GM21390 (cell line): ENCODE measurements at regions not wholly inside any gene's neighbourhood (a gene's known extent, or its start where the extent isn't known, plus 50 kb on each side); places are given as distances from the start of the nearest gene placed in this dataset.
"Not testable (repeated sequence)": the region's sequence is repeated elsewhere in the genome, so short reads cannot be mapped to it uniquely, and the experiment has no call there.

Experiments used
- ATAC-seq: cut with Tn5 transposase; IDR thresholded peaks from one replicate; pipeline ENCODE4 v1.9.1; 2021; ENCODE audit not compliant: unreplicated experiment

DNA sequence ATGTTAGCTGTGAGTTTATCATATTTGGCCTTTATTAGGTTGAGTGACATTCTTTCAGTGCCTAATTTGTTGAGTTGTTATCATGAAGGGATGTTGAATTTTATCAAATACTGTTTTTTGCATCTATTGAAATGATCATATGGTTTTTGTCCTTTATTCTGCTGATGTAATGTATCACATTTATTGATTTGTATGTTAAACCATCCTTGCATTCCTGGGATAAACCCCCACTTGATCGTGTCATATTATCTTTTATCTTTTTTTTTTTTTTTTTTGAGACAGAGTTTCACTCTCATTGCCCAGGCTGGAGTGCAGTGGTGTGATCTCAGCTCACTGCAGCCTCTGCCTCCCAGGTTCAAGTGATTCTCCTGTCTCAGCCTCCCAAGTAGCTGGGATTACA lies 51.9 kb upstream of the MFGE8 start:
- ATAC-seq: not testable (repeated sequence)

DNA sequence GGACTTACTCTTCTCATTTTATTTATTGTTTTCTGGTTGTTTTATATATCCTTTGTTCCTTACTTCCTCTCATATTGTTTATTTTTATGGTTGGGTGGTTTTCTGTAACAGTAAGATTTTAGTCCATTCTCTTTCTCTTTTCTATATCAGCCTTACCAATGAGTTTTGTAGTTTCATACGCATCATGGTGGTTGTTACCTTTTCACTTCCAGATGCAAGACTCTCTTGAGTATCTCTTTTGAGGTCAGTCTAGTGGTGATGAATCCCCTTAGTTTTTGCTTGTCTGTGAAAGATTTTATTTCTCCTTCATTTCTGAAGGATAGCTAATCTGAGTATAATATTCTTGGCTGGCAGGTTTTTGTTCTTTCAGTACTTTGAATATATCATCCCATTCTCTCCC lies 57.1 kb upstream of the MFGE8 start:
- ATAC-seq: no peak

DNA sequence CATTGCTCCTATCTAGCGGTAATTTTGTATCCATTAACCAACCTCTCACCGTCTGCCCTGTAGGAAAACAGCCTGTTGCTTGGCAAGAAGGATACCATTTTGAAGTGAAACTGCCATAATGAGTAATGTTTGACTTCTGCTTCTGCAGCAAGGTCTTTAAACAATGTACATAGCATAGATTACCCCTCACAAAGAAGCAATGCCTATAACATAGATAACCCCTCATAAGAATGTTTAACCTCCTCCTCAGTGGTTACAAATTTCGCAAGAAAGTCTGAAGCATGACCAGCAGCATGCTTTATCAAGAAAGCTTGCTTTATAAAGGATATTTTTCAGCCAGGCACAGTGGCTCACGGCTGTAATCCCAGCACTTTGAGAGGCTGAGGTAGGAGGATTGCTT lies 61.2 kb upstream of the MFGE8 start:
- no peak for ATAC-seq

DNA sequence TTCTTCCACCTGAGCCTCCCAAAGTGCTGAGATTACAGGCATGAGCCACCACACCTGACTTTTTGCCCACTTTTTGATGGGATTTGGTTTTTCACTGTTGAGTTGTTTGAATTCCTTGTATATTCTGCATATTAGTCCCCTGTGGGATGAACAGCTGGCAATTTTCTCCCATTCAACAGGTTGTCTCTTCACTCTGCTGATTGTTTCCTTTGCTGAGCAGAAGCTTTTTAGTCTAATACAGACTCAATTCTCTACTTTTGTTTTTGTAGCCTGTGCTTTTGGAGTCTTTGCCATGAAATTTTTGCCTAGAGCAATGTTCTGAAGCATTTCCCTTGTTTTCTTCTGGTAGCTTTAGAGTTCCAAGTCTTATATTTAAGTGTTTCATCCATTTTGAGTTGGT lies 62.7 kb upstream of the MFGE8 start:
- ATAC-seq: no peak

DNA sequence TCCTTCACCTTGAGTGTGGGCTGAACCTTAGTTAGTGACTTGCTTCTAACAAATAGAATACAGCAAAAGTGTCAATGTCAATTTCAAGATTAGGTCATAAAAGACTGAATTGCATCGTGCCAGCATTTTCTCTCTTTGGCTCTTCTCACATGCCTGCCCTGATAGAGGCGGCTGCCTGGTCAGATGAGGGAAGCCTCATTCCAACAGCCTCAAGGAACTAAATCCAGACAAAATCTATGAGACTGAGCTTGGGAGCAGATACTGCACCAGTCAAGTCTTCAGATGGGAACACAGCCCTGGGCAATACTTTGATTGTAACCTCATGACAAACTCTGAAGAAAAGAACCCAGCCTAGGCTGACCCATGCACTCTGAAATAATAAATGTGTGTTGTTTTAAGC lies 63.5 kb upstream of the MFGE8 start:
- ATAC-seq: no peak

DNA sequence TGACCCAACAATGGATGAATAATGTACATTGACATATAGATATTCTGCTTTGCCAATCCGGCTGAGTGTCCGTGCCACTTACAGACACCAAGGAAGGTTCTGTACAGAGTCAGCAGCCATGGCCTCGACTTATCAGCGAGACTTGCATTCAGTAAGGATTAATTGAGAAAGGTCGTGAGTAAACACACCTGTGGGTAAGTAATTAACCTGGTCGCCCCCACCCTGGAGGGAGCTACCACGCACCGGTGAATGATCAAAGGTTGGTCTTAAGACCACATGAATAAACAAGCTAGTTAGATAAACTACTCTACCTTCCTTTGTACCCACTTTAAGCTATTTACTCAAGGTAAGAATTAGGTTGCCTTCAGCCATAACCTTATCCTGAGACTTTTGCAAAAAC lies 66.5 kb upstream of the MFGE8 start:
- no peak for ATAC-seq

DNA sequence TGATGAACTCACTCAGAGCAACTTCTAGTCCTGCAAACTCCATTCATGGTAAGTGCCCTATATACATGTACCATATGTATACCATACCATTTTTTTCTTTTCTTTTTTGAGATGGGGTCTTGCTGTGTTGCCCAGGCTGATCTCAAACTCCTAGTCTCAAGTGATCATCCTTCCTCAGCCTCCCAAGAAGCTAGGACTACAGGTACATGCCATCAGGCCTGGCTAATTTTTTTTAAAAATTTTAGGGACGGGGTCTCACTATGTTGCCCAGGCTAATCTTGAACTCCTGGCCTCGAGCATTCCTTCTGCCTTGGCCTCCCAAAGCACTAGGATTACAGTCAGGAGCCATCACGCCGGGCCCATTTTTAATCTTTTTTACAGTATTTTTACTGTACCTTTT lies 67.3 kb upstream of the MFGE8 start:
- ATAC-seq: no peak

DNA sequence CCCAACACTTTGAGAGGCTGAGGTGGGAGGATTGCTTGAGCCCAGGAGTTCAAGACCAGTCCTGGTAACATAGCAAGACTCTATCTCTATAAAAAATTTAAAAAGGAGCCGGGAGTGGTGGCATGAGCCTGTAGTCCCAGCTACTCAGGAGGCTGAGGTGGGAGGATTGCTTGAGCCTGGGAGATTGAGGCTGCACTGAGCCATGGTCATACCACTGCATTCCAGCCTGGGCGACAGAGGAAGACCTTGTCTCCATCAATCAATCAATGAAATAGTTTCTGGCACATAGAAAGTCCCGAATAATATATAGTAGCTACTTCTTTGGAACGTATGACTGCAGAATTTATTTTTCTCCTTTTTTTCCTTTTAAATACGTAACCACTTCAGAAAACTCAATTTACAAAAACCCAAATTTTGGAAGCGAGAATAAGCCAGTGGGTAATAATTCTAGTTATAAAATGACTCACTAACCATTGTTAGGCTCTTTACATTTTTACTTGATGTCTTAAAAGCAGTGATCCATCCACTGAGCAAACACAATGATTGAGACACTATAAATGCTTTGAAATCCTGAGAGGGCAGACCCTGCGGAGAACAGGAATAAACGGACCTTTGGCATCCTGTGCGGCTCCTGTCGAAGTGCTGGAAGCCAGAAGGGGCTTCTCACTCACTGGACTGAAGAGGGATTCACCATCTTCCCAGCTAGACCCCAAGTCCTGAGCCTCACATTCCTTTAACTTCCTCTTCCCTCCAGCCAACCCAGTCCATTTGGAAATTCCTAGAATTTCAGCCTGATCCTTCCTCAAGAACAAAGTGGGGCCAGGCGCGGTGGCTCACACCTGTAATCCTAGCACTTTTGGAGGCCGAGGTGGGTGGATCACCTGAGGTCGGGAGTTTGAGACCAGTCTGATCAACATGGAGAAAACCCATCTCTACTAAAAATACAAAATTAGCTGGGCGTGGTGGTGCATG lies 68.4 kb upstream of the MFGE8 start:
- no peak for ATAC-seq

DNA sequence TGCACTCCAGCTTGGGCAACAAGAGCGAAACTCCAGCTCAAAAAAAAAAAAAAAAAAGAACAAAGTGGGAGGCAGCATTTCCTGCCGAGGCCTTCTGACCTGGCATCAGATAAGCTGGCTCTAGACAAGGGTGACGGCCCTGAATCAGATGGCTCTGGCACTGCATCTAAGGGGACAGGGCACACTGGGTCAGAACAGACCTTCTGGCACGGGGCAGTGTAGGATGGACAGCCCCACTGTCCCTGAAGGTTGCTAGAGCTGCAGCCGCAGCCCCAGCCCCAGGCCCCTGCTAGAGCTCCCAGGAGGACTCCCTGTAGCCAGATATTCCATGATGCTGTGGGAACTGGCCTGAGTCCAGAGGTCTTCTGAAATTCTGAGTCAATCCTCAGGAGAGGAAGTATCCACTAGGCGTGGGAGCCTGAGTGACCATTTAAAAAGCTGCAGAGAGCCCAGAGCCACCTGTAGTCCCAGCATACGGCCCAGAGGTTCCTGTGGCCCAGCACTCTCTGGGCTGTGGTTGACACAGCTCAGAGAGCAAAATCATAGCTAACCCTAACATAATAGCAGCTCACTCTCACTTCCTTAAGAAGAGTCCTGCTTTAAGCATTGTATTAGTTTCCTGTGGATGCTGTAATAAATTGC lies 69.2 kb upstream of the MFGE8 start:
- ATAC-seq: peak; percentile 97

DNA sequence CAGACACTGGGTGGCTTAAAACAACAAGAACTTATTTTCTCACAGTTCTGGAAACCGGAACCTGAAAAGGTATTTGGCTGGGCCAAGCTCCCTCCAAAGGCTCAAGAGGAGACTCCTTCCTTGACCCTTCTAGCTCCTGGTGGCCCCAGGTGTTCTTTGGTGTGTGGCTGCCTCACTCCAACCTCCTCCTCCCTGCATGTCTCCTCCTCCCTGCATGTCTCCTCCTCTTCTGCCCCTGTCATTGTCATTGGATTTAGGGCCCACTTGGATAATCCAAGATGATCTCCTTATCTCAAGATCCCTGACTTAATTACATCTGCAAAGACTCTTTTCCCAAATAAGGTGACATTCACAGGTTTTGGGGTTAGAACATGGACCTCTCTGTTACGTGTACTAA lies 69.8 kb upstream of the MFGE8 start:
- ATAC-seq: no peak

DNA sequence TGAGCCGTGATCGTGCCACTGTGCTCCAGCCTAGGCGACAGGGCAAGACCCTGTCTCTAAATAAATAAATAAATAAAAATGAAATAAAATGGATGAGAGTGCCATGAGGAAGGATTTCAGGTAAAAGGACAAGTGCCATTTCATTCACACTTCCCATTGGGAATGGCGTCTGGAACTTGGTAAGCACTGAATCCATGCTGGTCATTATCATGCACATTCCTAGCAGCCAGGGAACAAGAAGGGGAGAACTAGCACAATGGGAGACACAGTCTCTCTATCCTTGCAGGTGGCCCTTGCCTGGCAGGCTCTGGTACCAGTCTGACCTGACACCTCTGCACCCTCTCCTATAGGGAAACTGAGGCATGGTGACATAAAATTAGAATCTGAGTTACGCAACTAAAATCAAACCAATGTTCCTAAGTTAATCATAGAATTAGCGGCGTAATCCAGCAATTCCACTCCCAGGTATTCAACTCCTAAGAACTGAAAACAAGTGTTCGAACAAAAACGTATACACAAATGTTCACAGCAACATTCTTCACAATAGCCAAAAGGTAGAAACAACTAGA lies 70.8 kb upstream of the MFGE8 start:
- ATAC-seq: no peak

DNA sequence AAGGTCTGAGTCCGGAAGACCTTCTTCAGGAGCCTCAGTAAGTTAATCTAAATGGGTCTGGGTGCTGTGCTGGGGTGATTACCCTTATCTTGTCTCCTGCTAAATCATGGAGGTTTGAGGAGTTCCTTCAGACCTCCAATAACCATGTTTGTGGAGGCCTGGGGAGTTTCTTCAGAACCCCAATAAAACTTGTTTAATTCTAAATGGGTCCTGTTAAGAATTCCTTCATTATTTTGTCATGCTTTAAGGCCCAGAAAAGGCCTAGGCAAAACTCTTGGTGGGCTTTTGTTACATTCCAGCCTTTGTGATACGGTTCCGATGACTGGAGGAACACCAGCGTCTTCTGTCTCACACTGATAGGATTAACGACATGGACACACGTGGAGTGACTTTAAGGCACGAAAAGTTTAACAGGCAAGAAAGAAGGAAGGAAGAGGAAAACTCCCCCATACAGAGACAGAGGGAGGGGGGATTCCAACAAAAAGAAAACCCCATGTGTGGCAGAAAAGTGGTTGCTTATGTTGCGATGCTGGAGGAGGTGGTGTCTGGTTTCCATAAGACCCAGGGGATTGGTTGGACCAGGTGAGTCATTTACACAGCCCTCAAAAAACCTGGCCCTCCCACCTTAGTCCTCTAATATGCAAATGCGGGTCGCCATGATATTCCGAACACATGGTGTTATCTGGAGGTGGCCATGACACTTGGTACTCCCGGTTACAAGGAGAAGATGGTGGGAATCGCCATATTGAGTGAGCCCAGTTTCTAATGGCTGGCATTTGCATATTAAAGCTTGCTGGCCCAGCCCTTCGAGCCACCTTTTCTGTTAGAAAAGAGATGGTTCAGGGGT lies 72.6 kb upstream of the MFGE8 start:
- no peak for ATAC-seq

DNA sequence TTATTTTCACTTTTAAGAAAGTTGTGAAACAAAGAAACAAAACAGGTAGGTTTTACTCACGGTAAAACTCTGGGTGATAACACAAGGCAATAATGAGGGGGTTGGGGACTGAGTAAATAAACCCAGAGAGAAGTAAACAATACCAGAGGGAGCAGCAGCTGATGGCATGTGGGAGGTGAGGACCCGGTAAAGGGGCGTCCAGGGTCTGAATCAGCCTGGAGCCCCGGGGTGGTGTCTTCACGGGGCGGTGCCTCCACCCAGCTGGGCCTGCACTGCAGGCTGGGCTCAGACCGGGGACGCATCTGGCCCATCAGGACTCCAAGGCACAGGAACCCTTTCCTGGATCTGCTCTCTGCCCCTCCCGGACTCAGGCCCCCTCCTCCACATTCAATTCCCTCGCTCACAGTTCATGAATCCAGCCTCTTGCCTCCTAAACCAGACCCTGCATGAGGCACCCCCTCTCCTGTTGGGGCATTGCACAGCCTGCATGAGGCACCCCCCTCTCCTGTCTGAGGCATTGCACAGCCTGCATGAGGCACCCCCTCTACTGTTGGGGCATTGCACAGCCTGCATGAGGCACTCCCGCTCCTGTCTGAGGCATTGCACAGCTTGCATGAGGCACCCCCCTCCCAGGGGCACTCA lies 73.9 kb upstream of the MFGE8 start:
- no peak for ATAC-seq

DNA sequence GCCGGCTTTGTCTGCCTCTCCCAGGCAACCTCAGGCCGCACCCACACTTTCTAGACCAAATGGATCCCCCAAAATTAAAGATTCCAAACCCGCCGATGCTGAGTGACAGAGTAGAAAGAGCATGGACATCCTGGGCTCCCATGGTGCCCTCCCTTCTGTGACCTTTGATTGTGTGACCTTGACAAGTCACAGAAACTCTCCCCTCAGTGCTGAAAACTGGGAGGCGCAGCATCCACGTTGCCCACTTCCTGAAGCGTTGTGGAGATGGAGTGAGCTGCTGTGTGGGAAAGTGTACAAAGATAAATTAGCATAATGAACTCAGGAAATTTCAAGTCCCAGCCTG lies 74.4 kb upstream of the MFGE8 start:
- ATAC-seq: no peak

DNA sequence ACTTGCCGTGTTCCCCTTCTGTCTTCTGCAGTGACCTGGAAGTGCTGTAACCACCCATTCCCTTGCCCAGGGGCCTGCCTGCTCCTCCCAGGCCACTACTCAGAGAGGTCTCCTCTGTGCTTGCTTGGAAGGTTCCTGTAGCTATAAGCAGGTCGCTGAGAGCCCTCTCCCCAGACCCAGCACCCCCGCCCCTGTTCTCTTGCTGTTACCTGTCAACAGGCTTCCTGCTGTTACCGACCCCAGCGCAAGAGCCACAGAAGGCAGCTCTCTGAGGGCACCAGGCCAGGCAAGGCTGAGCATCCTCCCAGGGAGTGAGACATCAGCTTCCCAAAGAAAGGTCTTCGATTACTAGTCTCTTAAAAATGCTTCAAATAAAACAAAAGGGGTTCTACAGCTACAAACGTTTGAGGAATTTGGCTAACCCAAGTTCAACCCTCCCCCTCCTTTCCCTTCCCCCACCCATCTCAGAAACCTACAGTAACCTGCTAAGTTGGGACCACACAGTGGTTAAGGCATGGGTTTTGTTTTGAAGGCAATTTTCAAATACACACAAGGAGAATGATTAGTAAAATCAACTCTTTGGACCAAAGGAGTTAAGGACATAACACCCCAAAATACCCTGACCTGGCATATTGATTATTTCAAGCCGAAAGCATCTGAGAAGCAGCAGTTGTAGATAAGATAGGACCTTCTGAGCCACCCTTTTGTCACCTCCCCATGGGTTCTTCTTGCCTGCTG lies 74.9 kb upstream of the MFGE8 start:
- ATAC-seq: no peak

DNA sequence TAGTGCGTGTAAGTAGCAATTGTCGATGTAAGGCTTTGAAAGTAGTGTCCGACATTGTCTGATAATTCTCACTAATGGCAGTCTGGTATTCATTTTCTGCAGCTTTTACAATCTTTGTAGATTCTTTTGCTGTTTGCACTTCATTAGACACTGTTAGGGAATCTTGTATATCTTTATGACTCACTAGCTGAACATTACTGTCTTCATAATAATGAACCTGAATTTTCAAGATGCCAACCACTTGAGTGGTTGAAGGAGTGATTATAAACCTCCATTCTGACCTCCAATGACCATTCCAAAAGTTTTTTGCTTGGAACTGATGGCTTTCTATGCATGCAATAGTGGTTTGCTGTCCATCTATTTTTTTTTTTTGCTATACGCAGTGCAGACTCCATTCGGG lies 76.4 kb upstream of the MFGE8 start:
- no peak for ATAC-seq

DNA sequence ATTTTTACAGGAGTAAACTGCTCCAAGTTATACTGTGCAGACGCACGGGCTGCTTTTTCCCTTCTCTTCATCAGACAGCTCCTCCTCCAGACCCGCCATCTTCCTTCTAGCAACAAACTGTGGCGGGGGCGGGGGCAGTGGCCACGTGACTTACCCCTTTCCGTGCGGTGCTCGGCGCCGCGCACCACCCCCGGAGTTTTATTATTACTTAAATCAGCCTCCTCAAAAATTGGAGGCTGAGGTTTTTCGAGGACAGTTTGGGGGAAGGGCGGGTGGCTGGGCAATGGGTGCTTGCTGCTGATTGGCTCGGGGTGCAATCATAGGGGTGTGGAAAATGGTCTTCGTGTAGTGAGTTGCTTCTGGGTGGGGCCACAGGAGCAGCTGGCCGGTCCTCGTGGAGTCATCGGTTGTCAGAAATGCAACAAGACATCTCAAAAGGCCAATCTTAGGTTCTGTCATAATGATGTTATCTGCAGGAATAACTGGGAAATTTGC lies 77.1 kb upstream of the MFGE8 start:
- ATAC-seq: no peak

DNA sequence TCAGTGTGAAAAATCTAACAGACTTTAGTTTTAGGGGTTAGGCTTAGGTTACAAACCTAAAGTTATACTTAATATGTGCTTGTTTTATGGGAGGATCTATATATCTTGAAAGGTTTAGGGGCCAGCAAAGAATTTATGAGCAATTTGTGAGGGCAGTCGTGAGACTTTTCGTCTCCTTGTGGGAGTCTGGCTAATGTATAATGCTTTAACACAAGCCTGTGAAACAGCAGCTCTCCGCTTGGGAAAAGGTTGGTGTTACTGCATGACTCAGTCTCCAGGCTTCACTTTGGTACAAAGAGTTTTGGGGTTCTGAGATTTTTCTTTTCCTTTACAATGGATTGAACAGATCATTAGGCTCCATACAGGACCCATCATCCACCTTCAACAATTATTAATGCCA lies 79.0 kb upstream of the MFGE8 start:
- ATAC-seq: no peak

DNA sequence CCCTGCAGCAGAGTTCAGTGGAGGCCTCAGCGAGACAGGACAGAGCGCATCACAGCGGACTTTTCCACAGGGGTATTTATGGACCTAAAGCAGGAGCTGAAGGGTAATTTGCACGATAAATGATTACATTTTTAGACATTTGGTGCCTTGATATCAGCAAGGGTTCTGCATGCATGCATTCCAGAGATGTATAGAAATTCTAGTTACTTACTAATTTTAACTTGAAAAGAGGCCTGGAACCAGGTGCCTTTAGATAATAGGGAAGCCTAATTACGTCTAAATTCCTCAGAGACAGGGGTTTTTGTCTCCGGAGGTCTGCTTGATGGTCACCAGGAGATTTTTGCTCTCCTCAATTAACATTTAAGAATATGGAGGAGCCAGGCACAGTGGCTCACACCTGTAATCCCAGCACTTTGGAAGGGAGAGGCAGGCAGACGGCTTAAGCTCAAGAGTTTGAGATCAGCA lies 79.8 kb upstream of the MFGE8 start:
- no peak for ATAC-seq

DNA sequence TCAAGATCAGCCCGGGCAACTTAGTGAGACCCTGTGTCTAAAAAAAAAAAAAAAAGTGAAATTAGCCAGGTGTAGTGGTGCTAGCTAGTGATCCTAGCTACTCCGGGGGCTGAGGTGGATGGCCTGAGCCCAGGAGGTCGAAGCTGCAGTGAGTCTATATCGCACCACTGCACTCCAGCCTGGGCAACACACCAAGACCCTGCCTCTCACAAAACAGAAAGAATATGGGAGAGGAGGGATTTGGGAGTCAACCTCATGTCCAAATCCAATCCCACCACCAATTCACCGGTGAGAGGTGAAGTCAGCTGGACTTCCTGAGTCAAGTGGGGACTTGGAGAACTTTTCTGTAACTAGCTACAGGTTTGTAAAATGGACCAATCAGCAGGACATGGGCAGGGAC lies 80.5 kb upstream of the MFGE8 start:
- ATAC-seq: no peak
